Body of pancreas (tissue), 4 donors: ENCODE measurements at regions not wholly inside any gene's neighbourhood (a gene's known extent, or its start where the extent isn't known, plus 50 kb on each side); places are given as distances from the start of the nearest gene placed in this dataset.
"Not testable (repeated sequence)": the region's sequence is repeated elsewhere in the genome, so short reads cannot be mapped to it uniquely, and the experiment has no call there.

Source experiments
- ATAC-seq: fragments of 150-250 bp; one replicate; pipeline ENCODE4 v1.9.1; 2016
- DNase-seq, 4 donors: peaks; one replicate each; pipeline ENCODE4 v3.0.0-alpha.2; 2019
- H3K27ac ChIP-seq, 4 donors: fragments of 200-600 bp; sonication (generic); 1 replicate in 3 of 4; 2 replicates in 1 of 4; pipeline versions ENCODE4 v1.5.1 to v1.6.1; 2016 to 2019; ENCODE audit warnings: mild to moderate bottlenecking in 1 of 4, mixed read lengths in 1 of 4, moderate library complexity in 1 of 4
- H3K27me3 ChIP-seq, 2 donors: fragments of 200-600 bp; sonication (generic); one replicate each; pipeline ENCODE4 v1.6.0; 2016; ENCODE audit warnings: mild to moderate bottlenecking in 1 of 2
- H3K36me3 ChIP-seq, 2 donors: fragments of 200-600 bp; sonication (generic); replicated peaks in 1 of 2; 2 replicates each; pipeline ENCODE4 v1.5.1; 2016; ENCODE audit warnings: low read depth in 2 of 2; ENCODE audit not compliant: insufficient read depth in 1 of 2
- H3K4me1 ChIP-seq: fragments of 200-600 bp; sonication (generic); one replicate; pipeline ENCODE4 v1.6.0; 2016
- H3K4me3 ChIP-seq, 2 donors: fragments of 200-600 bp; sonication (generic); 1 replicate in 1 of 2; 2 replicates in 1 of 2; pipeline ENCODE4 v1.5.1; 2016 to 2019
- H3K9me3 ChIP-seq, 3 donors: fragments of 200-600 bp; sonication (generic); 1 replicate in 2 of 3; 2 replicates in 1 of 3; pipeline ENCODE4 v1.5.1; 2016
- CTCF ChIP-seq, 7 experiments: fragments of 450-650 bp in 4 of 7; fragments of 200-600 bp in 3 of 7; sonication (generic) in 3 of 7; IDR thresholded peaks; one replicate each; pipeline ENCODE4 v1.5.1; 2016 to 2019; ENCODE audit warnings: antibody characterized with exemption in 7 of 7
- POLR2A ChIP-seq, 3 donors: fragments of 450-650 bp; IDR thresholded peaks; one replicate each; pipeline ENCODE4 v1.6.1; 2016; ENCODE audit warnings: antibody characterized with exemption in 3 of 3, mild to moderate bottlenecking in 2 of 3
- WGBS, 2 donors: methylation state at CpG; one replicate each; pipeline ENCODE4 v1.1.5; 2017; 5-methylcytosine and 5-hydroxymethylcytosine counted together
- intact Hi-C: fragments of 100-400 bp; cut with DNase I; formaldehyde crosslinking; loops from one replicate; pipeline ENCODE4 v1.15.1; 2023

DNA sequence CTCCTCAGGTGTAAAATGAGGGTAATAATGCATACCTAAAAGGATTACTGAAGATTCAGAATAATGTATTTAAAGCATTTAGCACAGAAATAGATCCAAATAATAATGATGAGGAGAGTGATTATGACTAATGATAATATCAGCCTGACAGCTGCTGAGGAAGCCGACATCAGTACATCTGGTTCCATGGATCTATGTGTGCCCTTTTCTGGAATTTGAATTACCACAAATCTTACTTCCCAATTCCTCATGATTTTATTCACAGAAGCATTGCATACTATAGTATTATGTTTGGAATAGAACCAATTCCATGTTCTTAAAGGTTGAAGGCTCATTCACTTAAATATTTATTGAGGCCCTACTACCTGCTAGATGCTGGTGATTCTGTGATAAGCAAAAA, 248.9 kb upstream of the THUMPD2 start:
- H3K36me3 ChIP-seq, result no peaks in the 10 kb centered on the region
- intact Hi-C loops, result no loop called here
- ATAC-seq, result no peak
- H3K4me1 ChIP-seq, result no peaks in the 10 kb centered on the region
- no peak for TF ChIP-seq CTCF (IDR thresholded peaks at IDR 0.05)
- TF ChIP-seq POLR2A (IDR thresholded peaks at IDR 0.05), result no peak
- WGBS, 2 donors, result 70 to 81% methylated on average over 1 of the region's 1 CpG
- H3K27ac ChIP-seq, result no peak overlapping the region
- H3K4me3 ChIP-seq, result no peak overlapping the region
- no peaks in the 10 kb centered on the region for H3K9me3 ChIP-seq
- H3K27me3 ChIP-seq, result no peaks in the 10 kb centered on the region
- DNase-seq, result no peak

GRCh38 chr2:40025276-40025675, 246.2 kb upstream of the THUMPD2 start:
- ATAC-seq, H3K27me3 ChIP-seq, H3K4me1 ChIP-seq, H3K27ac ChIP-seq, H3K9me3 ChIP-seq, H3K4me3 ChIP-seq, DNase-seq, intact Hi-C loops, H3K36me3 ChIP-seq: not testable (repeated sequence)
- WGBS, 2 donors, result 39 to 58% methylated on average over 3 of the region's 3 CpGs

GRCh38 chr2:40020997-40021396, 241.9 kb upstream of the THUMPD2 start:
- ATAC-seq, result no peak
- TF ChIP-seq POLR2A (IDR thresholded peaks at IDR 0.05) (no peak), CTCF (IDR thresholded peaks at IDR 0.05) (no peak)

GRCh38 chr2:40016151-40016885, 237.3 kb upstream of the THUMPD2 start:
- H3K4me3 ChIP-seq, result no peak overlapping the region
- H3K27ac ChIP-seq, result no peak overlapping the region
- H3K36me3 ChIP-seq, result no peaks in the 10 kb centered on the region
- no peaks in the 10 kb centered on the region for H3K27me3 ChIP-seq
- peaks cover 0 to 7% (median 0%) of the 10 kb centered on the region in 3 donors for H3K9me3 ChIP-seq
- WGBS, 2 donors, result 45 to 49% methylated on average over 1 of the region's 1 CpG
- H3K4me1 ChIP-seq, result no peaks in the 10 kb centered on the region
- DNase-seq, result no peak
- ATAC-seq, result no peak
- intact Hi-C loops, result no loop called here
- TF ChIP-seq CTCF (IDR thresholded peaks at IDR 0.05) (no peak), POLR2A (IDR thresholded peaks at IDR 0.05) (no peak)

More at GRCh38 chr2:40020997-40021396, 241.9 kb upstream of the THUMPD2 start:
- H3K36me3 ChIP-seq, result no peaks in the 10 kb centered on the region
- DNase-seq, result no peak
- no peaks in the 10 kb centered on the region for H3K4me1 ChIP-seq
- 100% methylated on average over 1 of the region's 1 CpG for WGBS, 2 donors
- H3K27ac ChIP-seq, result no peak overlapping the region
- no peak overlapping the region for H3K4me3 ChIP-seq
- peaks cover 0 to 10% (median 0%) of the 10 kb centered on the region in 3 donors for H3K9me3 ChIP-seq
- H3K27me3 ChIP-seq, result no peaks in the 10 kb centered on the region
- intact Hi-C loops, result no loop called here

DNA sequence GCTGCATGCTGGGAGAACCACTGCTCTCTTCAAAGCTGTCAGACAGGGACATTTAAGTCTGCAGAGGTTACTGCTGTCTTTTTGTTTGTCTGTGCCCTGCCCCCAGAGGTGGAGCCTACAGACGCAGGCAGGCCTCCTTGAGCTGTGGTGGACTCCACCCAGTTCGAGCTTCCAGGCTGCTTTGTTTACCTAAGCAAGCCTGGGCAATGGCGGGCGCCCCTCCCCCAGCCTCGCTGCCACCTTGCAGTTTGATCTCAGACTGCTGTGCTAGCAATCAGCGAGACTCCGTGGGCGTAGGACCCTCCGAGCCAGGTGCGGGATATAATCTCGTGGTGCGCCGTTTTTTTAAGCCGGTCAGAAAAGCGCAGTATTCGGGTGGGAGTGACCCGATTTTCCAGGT, 234.9 kb upstream of the THUMPD2 start:
- H3K27me3 ChIP-seq, DNase-seq, H3K27ac ChIP-seq, H3K4me3 ChIP-seq, H3K36me3 ChIP-seq, H3K9me3 ChIP-seq, intact Hi-C loops, H3K4me1 ChIP-seq, ATAC-seq: not testable (repeated sequence)
- WGBS, 2 donors, result 86 to 94% methylated on average over 7 to 15 of the region's 17 CpGs

DNA sequence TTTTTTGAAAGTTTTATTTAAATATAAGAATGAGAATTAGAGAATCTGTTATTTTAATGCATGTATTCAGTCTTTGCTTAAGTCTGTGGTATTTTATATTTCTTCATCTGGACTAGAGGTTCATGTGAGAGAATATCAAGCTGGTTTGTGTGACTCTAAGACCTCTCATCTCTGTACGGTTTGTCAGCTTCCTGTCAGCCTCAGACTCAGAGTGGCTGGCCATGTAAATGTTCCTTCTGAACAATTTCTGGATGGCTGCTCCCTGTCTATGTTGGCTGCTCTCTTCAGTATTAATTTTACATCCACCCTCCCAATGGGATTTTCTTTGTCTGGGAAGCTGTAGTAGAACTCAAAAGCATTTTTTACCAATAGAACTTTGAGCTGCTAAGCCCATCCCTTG, 225.3 kb upstream of the THUMPD2 start:
- intact Hi-C loops, result no loop called here
- H3K4me3 ChIP-seq, result no peak overlapping the region
- TF ChIP-seq POLR2A (IDR thresholded peaks at IDR 0.05), result no peak
- no peak for TF ChIP-seq CTCF (IDR thresholded peaks at IDR 0.05)
- ATAC-seq, result no peak
- no peaks in the 10 kb centered on the region for H3K27me3 ChIP-seq
- 21 to 26% methylated on average over 1 of the region's 1 CpG for WGBS, 2 donors
- H3K27ac ChIP-seq, result no peak overlapping the region
- no peaks in the 10 kb centered on the region for H3K4me1 ChIP-seq
- no peaks in the 10 kb centered on the region for H3K36me3 ChIP-seq
- H3K9me3 ChIP-seq, result no peaks in the 10 kb centered on the region
- DNase-seq, result no peak
